HG03442 (cell line): ENCODE measurements at regions not wholly inside any gene's neighbourhood (a gene's known extent, or its start where the extent isn't known, plus 50 kb on each side); places are given as distances from the start of the nearest gene placed in this dataset.

Experiments
- ATAC-seq: cut with Tn5 transposase; IDR thresholded peaks from one replicate; pipeline ENCODE4 v1.9.1; 2021; ENCODE audit warnings: mild to moderate bottlenecking, moderate library complexity; ENCODE audit not compliant: unreplicated experiment

GRCh38 chr19:30082611-30083010 lies 140.6 kb downstream of the URI1 start:
- no peak for ATAC-seq

- ATAC-seq, result no peak
These were observed 141.2 kb downstream of the URI1 start for GRCh38 chr19:30083125-30083681.

- no peak for ATAC-seq
These were observed 141.7 kb downstream of the URI1 start for GRCh38 chr19:30083701-30084156.

- no peak for ATAC-seq
These were observed 142.4 kb downstream of the URI1 start for GRCh38 chr19:30084390-30084819.

- no peak for ATAC-seq
These were observed 143.4 kb downstream of the URI1 start for GRCh38 chr19:30085394-30085793.

- ATAC-seq, result no peak
These were observed 144.2 kb downstream of the URI1 start for GRCh38 chr19:30086220-30086619.

- no peak for ATAC-seq
These were observed 144.9 kb downstream of the URI1 start for GRCh38 chr19:30086916-30087315.

GRCh38 chr19:30087381-30088138 lies 145.5 kb downstream of the URI1 start:
- ATAC-seq, result no peak

GRCh38 chr19:30088567-30088966 lies 146.5 kb downstream of the URI1 start:
- no peak for ATAC-seq

- no peak for ATAC-seq
These were observed 147.1 kb downstream of the URI1 start for GRCh38 chr19:30089086-30089665.

GRCh38 chr19:30090476-30090875 lies 148.4 kb downstream of the URI1 start:
- ATAC-seq, result no peak

- no peak for ATAC-seq
These were observed 148.9 kb downstream of the URI1 start for GRCh38 chr19:30090963-30091362.

- ATAC-seq, result no peak
These were observed 149.4 kb downstream of the URI1 start for GRCh38 chr19:30091456-30091855.

- ATAC-seq, result no peak
These were observed 149.8 kb downstream of the URI1 start for GRCh38 chr19:30091856-30092255.

GRCh38 chr19:30092721-30093569 lies 150.9 kb downstream of the URI1 start:
- no peak for ATAC-seq

- no peak for ATAC-seq
These were observed 152.1 kb downstream of the URI1 start for GRCh38 chr19:30093966-30094755.

- ATAC-seq, result no peak
These were observed 152.7 kb downstream of the URI1 start for GRCh38 chr19:30094756-30095140.

- ATAC-seq, result no peak
These were observed 153.1 kb downstream of the URI1 start for GRCh38 chr19:30095171-30095570.

GRCh38 chr19:30096596-30097370 lies 154.7 kb downstream of the URI1 start:
- ATAC-seq, result no peak
